PC-3 (cell line): ENCODE measurements at regions not wholly inside any gene's neighbourhood (a gene's known extent, or its start where the extent isn't known, plus 50 kb on each side); places are given as distances from the start of the nearest gene placed in this dataset.

Experiments
- EZH2 ChIP-seq: fragments of 300-600 bp; sonication (generic); IDR thresholded peaks from one replicate; pipeline ENCODE4 v1.6.1; 2017; ENCODE audit warnings: antibody characterized with exemption, mild to moderate bottlenecking, low read length; ENCODE audit not compliant: unreplicated experiment
- EZH2phosphoT487 ChIP-seq: fragments of 300-600 bp; sonication (generic); IDR thresholded peaks from 2 replicates; pipeline ENCODE4 v1.6.1; 2018; ENCODE audit warnings: mild to moderate bottlenecking, antibody characterized with exemption, low read length, borderline replicate concordance
- TF ChIP-seq, protein P1 (sequence below): fragments of 300-600 bp; sonication (generic); conservative IDR thresholded peaks from 2 replicates; pipeline ENCODE4 v1.5.1; 2017; ENCODE audit warnings: antibody characterized with exemption, low read depth, mild to moderate bottlenecking, low read length

DNA sequence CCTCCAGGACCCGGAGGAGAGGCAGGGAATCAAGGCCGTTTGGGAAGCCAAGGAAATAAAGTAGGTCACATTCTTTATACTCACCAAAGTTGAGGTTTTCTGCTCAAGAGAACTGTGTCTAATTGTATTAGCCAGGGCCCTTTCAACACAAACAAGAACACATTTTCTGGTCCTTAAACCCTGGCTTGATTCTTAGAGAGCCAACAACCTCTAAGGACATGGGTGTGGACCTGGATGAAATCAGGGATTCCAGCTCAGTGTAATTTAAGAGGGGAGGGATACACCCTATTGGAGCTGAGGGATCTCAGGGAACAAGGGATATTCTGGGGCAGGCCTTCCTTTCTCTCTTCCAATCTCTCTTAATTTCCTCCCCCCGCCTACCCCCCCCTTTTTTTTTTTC is 104.8 kb downstream of the COL6A6 start:
- TF ChIP-seq, protein P1, sequence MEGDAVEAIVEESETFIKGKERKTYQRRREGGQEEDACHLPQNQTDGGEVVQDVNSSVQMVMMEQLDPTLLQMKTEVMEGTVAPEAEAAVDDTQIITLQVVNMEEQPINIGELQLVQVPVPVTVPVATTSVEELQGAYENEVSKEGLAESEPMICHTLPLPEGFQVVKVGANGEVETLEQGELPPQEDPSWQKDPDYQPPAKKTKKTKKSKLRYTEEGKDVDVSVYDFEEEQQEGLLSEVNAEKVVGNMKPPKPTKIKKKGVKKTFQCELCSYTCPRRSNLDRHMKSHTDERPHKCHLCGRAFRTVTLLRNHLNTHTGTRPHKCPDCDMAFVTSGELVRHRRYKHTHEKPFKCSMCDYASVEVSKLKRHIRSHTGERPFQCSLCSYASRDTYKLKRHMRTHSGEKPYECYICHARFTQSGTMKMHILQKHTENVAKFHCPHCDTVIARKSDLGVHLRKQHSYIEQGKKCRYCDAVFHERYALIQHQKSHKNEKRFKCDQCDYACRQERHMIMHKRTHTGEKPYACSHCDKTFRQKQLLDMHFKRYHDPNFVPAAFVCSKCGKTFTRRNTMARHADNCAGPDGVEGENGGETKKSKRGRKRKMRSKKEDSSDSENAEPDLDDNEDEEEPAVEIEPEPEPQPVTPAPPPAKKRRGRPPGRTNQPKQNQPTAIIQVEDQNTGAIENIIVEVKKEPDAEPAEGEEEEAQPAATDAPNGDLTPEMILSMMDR: no peak
- TF ChIP-seq EZH2: no peak
- TF ChIP-seq EZH2phosphoT487: no peak
